Embryonic facial prominence (tissue), 1 donor: ENCODE measurements at regions not wholly inside any gene's neighbourhood (a gene's known extent, or its start where the extent isn't known, plus 50 kb on each side); places are given as distances from the start of the nearest gene placed in this dataset.
"Not testable (repeated sequence)": the region's sequence is repeated elsewhere in the genome, so short reads cannot be mapped to it uniquely, and the experiment has no call there.

ENCODE experiments used
- DNase-seq: peaks from one replicate; pipeline ENCODE4 v3.0.0-alpha.2; 2016; ENCODE audit errors: extremely low spot score

DNA sequence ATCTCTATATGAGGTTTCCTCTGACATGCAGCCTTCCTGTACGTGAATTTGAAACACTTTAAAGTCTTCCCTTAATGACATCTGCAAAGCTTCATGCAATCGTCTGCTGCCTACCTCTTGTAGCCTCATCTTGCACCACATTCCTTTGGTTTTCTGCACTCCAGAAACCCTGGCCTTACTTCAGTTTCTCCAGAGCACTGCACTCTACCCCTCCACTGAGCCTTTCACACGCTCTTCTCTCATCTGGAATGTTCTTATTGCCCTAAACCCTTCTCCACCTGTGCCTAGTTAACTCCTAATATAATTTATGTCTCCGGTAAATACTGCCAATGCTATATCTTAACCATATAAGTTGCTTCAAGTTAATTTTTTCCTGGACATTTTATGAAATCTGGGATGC is 168.8 kb upstream of the SLC27A6 start:
- no peak for DNase-seq

DNA sequence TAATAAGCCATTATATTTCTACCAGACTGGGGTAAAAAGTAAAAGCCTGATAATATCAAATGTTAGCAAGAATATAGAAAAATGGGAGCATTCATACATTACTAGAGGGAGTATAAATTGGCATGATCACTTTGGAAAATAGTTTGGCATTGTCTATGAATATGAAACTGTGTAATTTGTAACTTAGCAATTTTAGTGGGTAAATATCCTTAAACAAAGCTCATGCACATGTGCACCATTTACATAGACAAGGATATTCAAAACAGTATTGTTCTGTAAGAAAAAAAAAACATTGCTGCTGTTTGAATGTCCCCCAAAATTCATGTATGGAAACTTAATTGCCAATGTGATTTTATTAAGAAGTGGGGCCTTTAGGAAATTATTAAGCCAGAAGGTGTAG is 166.4 kb upstream of the SLC27A6 start:
- DNase-seq = no peak

DNA sequence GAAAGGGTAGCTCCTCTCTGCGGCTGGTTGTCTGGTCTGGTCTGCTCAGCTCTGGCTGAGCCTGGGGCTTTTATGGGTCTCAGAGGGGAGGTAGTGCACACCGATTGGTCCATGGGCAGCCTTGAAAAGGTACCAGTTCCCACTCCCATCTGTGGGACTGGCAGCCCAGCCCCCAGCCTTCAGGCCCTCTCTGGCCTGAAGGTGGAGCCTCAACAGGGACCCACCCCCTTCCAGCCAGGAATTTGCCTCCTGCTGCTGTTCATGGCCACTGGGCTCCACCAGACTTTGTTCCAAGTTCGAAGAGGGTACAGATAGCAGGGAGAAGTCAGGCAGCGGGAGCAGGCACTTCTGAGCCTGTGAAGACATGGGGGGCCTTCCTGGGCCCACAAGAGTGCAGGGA is 165.3 kb upstream of the SLC27A6 start:
- no peak for DNase-seq

DNA sequence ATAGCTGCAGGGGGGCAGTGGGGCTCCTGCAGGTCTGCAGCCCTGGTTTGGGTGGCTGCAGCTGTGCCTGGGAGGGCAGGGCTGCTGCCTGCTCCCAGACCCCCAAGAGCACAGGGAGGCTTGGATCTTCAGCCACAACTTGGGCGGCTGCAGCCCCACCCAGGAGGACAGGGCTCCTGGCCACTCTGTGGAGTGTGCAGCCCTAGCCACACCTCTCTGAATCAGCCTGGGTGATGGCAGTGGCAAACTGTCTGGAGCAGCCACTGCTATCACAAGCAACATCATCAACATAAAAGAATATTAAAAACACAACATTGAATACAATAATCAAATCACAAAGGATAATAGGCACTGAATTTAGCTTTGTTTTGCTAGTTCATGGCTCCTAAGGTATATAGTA is 164.9 kb upstream of the SLC27A6 start:
- no peak for DNase-seq

DNA sequence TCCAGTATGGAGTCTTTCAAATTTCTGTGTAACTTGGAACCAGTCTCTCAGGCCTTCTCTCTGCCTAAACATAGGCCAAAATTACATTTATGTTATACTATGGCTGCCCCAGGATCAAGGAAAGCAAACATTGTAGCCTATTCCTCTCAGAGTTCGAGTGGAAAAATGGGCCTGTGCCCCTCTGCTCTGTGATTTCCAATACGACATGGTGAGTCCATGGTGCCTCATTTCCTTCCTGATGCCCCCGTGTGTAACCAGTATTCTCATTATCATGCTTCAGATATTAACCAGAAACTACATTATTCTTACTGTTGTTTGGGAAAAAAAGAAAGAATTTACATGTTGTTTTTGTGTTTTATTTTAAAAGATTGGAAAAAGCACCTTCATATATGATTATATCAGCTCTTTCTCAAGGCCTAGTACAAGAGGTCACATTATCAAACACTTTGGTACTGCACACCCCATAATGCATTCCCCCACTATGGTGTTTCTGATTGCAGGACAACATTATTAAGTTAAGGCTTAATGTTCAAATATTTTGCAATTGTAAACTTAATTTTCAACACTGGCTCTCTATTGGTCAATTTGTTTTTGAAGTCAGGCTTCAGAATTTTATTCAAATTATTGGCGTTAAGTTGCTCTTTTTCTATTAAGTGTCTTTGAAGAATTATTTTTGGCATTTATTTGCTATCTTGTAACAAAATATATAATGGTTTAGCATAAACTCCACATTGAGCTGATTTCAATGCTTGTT is 151.8 kb upstream of the SLC27A6 start:
- no peak for DNase-seq

DNA sequence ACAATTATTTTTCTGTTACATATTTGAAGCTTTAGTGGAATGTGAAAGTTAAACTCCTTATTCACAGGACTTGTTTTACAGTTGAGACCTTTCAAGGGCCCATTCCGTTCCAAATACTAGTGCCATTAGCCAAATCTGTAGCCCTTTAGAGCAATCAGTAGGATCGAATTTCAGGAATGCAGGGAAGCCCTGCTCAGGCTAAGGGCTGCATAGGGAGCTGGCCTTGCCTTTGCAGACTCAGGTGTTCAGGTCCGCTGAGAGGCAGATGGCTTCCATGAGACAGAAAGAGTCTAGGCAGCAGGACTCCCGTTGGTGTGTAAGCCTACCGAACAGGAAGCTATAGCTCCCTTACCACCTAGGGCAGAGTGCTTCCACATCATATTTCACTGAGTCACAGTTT is 150.1 kb upstream of the SLC27A6 start:
- DNase-seq = no peak

DNA sequence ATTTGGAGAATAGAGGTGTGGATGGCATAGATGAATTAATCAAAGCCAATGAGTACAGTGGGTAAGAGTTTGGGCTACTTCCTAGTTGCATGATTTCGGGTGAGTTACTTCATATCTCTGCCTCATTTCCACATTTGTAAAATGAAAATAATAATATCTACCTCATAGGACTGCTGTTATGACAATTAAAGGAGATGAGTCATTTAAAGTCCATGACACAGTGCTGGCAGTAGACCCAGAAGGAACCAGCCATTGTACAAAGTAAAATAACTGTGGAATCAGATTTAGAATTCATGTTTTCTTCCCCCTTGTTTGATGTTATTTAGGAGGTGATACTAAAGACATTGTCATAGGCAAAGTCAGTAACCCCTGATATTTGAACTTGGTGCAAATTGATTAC is 139.5 kb upstream of the SLC27A6 start:
- DNase-seq = no peak

DNA sequence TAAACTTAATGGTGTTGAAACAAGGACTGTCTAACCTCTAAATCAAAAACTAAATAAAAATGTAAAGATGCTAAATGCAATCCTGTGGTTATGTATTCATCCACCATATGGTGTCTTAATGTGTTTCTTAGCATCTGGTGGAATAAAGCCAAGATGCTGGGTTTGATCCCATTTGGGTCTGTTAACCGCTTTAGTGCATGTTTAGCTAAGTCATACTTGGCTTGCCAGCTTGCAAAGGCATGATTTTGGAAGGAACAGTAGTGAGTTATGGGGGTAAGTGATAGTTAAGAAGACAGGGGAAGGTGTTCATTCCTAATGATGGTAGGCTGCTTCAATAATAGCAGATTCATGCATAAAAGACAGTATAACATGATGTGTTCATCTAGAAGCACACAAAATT is 139.0 kb upstream of the SLC27A6 start:
- DNase-seq = no peak

DNA sequence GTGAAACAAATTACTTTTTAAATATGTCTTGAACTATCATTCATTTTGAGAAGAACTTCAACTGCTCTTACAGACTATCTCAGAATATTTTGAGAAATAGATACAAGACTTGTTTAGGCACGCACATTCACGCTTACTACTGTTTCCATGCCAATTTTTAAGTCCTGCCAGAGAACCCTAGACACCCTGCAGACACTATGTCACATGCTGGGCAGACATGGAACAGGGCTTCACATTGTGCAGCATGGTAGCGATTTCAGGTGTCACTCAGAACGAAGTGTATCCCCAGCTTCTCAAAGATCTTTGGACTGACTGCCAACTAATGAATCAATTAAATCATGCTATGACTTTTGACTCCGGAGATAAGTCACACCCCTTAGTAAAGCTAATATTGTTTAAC is 128.7 kb upstream of the SLC27A6 start:
- no peak for DNase-seq

DNA sequence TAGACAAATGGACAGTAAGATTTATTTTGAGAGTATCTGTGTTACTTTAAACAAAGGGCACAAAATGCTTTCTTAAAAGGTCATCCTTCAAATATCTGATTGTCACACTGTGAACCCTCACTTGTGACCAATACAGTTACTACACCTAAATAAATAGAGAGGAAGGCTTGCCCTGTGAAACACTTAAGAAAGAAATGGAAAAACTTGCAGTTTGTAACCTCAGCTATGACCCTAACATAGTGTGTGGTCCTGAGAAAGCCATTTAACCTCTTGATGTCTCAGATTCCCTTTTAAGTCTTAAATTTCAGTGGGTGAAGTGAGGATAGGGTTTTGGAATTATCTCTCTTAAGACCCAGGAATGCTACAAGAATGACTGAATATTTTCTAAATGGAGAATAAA is 126.7 kb upstream of the SLC27A6 start:
- DNase-seq = no peak

DNA sequence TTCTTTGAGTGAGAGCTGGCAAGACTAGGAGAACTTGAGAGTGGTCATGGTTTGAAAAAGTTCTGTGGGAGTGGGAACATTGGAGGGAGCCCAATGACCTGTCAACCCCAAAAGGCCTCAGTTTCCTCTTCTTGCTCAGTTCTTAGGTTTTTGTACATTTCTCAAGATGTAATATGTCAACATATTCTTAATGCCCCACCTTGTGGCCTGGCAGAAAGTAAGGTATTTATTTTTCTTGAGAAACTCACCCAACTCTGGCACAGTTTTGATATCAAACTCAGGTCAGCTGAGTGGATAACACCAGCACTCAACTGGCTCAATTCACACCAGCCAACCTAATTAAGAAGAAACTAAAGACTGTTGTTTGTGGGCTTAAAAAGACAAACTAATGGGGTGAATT is 123.0 kb upstream of the SLC27A6 start:
- no peak for DNase-seq

DNA sequence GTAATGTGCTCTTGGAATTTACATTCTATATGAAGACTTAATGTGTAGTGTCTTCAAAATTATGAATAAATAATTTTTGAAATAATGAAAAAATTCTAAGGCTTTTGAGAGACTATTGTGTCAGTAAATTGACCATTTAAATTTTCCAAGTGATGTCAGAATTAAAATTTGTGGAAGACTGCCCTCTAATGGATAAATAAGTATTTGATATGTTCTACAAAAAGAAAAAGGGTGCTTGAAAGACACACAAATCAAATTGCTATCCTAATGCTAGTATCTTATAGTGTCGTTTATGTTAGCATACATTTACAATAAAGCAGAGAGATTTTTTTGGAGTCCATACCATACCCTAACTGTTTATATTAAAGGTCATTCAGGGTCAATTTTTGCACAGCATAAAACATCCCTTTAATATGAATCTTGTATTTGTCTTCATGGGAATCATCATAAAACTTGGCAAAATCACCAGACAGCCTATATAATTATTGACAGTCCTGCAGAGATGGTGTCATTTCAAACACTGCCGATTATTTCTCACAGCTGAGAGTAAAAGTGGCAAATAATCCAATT is 120.8 kb upstream of the SLC27A6 start:
- DNase-seq = peak; percentile 50

DNA sequence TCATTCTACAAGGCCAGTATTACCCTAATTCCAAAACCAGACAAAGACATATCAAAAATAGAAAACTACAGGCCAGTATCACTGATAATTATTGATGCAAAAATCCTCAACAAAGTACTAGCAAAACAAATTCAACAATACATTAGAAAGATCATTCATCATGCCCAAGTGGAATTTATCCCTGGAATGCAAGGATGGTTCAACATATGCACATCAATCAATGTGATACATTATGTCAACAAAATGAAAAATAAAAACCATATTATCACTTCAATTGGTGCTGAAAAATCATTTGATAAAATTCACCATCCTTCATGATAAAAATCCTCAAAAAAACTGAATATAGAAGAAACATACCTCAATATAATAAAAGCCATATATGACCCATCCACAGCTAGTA is 115.2 kb upstream of the SLC27A6 start:
- no peak for DNase-seq

DNA sequence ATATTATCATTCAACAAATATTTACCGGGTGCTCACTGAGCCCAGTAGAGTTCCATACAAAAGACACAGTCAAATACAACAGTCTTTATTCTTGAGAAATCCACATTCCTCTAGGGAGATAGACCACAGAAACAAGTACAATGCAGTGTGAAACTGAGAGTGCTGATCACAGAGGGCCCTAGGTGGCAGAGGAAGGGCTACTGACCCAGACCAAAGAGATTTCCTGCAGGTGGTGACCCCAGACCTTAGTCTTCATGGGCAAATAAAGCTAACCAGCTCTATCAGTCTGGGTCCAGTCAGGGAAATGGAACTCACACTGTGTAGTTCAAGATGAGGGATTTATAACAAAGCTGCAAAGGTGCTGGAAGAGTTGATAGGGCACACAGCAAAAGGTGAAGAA is 110.4 kb upstream of the SLC27A6 start:
- no peak for DNase-seq

DNA sequence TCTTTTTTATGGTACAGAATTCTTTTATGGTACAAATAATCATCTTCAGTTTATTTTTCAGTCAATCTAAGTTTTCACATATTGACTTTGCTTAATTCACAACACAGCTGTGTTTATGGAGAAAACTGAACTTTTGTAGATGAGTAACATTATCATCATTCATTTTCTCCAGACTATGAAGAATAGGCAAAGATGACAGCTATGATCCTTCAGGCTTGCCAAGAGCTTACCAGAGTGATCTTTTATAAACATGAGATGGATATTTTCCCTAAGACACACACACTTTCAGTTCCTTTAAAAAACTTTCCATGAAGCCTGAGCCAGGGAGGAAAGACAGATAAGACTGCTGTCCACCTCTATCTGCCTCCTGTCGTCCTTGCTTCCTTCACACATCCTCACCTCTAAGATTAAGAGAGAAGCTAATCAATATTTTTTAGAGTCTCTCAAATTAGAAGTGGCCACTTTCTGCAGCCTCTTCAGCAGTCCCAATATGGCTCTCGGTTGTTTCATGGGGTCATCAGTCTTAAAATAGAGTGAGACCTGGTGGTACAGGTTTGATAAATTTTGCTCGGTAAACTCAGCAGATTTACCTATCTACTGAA is 108.1 kb upstream of the SLC27A6 start:
- DNase-seq = no peak

DNA sequence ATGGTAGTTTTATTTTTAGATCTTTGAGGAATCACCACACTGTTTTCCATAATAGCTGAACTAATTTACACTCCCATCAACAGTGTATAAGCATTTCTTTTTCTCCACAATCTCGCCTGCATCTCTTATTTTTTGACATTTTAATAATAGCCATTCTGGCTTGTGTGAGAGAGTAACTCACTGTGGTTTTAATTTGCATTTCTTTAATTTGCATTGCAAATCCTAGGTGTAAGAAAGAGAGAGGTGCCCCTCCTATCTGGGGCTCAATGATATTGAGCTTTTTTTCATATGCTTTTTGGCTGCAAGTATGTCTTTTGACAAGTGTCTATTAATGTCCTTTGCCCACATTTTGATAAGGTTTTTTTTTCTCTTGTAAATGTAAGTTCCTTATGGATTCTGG is 106.3 kb upstream of the SLC27A6 start:
- DNase-seq = no peak

DNA sequence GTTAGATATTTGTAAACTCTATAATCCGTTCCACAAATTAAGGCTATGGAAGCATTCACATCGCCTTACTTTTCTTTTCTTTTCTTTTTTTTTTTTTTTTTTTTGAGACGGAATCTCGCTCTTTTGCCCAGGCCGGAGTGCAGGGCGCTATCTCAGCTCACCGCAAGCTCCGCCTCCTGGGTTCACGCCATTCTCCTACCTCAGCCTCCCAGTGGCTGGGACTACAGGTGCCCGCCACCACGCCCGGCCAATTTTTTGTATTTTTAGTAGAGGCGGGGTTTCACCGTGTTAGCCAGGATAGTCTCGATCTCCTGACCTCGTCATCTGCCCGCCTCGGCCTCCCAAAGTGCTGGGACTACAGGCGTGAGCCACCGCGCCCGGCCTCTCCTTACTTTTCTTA is 104.1 kb upstream of the SLC27A6 start:
- not testable (repeated sequence) for DNase-seq

DNA sequence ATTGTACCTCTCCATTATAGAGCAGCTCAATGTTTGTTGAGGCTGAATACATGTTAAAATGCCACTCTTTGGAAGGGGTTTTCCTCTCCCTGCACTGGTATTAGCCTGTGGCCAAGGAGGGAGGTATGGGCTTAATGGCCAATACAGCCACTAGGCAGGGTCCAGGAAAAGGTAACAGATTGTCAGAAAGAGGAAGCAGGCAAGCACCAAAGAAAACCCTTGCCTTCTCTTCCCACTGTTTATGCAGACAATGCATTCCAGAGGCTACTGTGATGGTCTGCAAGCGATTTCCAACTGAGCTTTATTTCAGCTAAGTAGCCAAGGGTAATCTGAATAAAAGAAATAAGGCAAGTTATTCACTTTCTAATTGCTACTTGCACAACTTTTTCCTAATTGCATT is 95.3 kb upstream of the SLC27A6 start:
- no peak for DNase-seq

DNA sequence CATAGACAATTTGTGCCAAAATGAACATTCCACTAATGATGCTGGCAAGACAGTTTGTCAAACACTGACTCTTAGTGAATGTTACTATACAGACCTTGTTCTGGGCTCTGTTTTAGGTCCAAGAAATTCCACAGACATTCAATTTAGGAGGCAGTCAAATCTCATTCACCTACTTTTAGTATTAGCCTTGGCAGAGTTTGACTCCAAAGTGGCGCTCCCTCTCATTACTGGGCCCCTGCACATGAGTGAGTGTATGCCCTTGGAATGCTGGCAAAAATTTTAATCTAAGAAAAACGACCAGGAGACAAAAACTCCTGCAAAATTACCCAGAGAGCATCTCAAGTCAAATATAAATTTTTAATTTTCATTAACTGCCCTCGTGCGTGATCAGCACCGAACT is 94.9 kb upstream of the SLC27A6 start:
- DNase-seq = no peak

DNA sequence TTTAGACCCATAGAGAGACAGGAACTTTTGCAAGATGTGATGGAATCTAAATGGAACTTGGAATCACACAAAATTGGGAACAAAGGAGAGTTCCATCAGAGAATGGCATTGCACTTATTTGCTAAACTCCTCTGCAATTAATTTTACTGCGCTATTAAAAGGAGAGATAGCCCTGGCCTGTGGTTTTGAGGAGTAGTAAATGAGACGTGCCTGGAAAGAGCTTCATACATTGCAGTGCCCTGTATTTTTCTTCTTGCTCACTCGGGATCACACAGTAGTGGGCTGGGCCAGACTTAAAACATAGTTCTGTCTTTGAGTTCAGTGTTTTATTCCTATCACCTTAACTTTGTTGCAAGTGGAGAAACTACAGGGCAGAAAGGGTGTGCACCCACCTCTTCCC is 94.4 kb upstream of the SLC27A6 start:
- DNase-seq = no peak

DNA sequence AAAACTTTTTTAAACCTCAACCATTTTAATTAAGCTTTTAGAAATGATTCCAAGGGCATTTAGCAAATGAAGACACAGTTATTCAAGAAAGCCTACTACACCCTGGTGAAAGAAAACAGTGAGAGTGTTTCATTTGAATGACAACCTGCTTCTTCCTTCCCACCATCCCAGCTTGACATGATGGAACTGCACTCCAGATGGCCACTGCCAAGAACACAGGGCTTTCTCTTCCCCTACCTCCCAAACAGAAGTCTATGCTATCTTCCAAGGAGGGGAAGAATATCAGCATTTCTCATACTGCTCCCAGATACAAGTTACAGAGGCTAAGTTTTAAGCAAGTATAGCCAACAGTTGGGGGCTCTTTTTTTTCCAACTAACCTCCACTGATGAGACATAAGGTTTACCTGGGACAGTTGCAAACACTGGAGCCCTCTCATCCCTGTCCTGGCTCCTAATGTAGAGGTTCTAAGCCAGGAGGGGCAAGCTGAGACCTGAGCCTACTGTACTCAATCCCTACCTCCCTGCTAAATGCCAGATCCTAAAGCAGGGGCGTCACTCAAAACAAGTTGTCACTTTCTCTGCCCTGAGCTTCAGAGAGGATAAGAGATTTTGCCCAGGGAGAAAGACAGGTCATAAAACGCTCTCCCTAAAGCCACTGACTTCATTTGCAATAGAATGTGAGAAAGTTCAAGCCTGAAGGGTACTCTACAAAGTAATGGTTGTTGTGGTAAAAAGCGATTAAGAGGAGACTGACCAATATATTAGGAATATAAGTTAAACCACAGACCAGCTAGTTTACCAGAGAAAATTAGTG is 88.5 kb upstream of the SLC27A6 start:
- DNase-seq = no peak

DNA sequence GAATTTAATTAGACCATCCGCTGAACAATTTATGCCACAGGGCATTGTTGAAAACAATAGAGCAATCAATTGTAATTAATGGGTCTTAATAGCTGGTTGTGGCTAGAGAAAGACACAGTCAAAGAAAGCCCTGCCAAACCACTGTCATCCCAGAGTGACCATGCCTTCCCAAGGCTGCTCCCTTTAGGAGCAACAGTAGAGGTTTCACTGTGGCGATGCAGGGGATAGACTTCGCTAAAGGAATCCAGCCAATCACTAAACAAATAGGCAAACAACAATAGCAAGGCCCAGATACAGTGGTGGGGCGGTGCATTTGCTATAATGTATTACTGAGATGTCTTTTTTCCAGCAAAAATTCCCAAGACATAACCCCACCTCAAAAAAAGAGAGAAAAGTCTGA is 87.8 kb upstream of the SLC27A6 start:
- no peak for DNase-seq
